H1 (cell line): ENCODE measurements at regions not wholly inside any gene's neighbourhood (a gene's known extent, or its start where the extent isn't known, plus 50 kb on each side); places are given as distances from the start of the nearest gene placed in this dataset.

ENCODE experiments used
- CTCF ChIA-PET: fragments of 300-600 bp; sonication (Branson Sonifier 250); formaldehyde crosslinking; loops from one replicate; lab custom pipeline; 2021; ENCODE audit not compliant: partially characterized antibody; lab: Charles Lee
- POLR2A ChIA-PET: fragments of 300-600 bp; sonication (Branson Sonifier 250); formaldehyde crosslinking; loops from one replicate; lab custom pipeline; 2021; ENCODE audit warnings: inconsistent platforms; ENCODE audit not compliant: partially characterized antibody; lab: Charles Lee
- DNase-seq, 2 experiments: peaks; one replicate each; pipeline versions ENCODE4 v3.0.0 to v3.0.0-alpha.2; 2010 to 2022; ENCODE audit warnings: low spot score in 2 of 2, low read depth in 1 of 2, mixed read lengths in 1 of 2
- FAIRE-seq: peaks from 2 replicates; lab custom pipeline; 2011; peaks lifted over from hg19 to GRCh38; lab: Jason Lieb, UNC
- H2AFZ ChIP-seq: 2 replicates; pipeline ENCODE4 v1.8.1; 2012; ENCODE audit warnings: low read length, inconsistent platforms
- H2AK5ac ChIP-seq: 2 replicates; pipeline ENCODE4 v1.6.1; 2013; ENCODE audit warnings: low read depth, low read length
- H2BK120ac ChIP-seq: replicated peaks from 2 replicates; pipeline ENCODE3; 2013; ENCODE audit warnings: low read depth, low read length, inconsistent platforms
- H2BK12ac ChIP-seq: 2 replicates; pipeline ENCODE4 v1.6.1; 2013; ENCODE audit warnings: low read depth, low read length
- H2BK15ac ChIP-seq: 2 replicates; pipeline ENCODE4 v1.6.1; 2013; ENCODE audit warnings: low read length
- H2BK20ac ChIP-seq: 2 replicates; pipeline ENCODE4 v1.6.1; 2013; ENCODE audit warnings: low read length
- H2BK5ac ChIP-seq: 2 replicates; pipeline ENCODE4 v1.6.1; 2013; ENCODE audit warnings: low read depth, low read length
- H3K14ac ChIP-seq: 2 replicates; pipeline ENCODE4 v1.6.1; 2013; ENCODE audit warnings: inconsistent platforms; ENCODE audit not compliant: insufficient read length
- H3K18ac ChIP-seq: 2 replicates; pipeline ENCODE4 v1.6.1; 2013; ENCODE audit warnings: low read length; ENCODE audit errors: extremely low read depth
- H3K23ac ChIP-seq: 2 replicates; pipeline ENCODE4 v1.6.1; 2013; ENCODE audit warnings: inconsistent platforms; ENCODE audit not compliant: insufficient read length
- H3K23me2 ChIP-seq: 2 replicates; pipeline ENCODE4 v1.6.1; 2013; ENCODE audit warnings: low read depth, low read length
- H3K27ac ChIP-seq: 2 replicates; pipeline ENCODE4 v1.6.1; 2011; ENCODE audit warnings: low read depth, low read length, inconsistent platforms
- H3K27me3 ChIP-seq, 4 experiments: replicated peaks in 1 of 4; 1 replicate in 1 of 4; 2 replicates in 3 of 4; pipeline versions ENCODE4 v1.6.1 to v1.8.1; 2011 to 2013; ENCODE audit warnings: low read length in 3 of 4, mild to moderate bottlenecking in 3 of 4, inconsistent platforms in 2 of 4, mixed read lengths in 2 of 4, moderate library complexity in 1 of 4; ENCODE audit not compliant: control insufficient read depth in 3 of 4, insufficient read depth in 3 of 4; ENCODE audit errors: extremely low read depth in 1 of 4
- H3K36me3 ChIP-seq, 4 experiments: 2 replicates each; pipeline versions ENCODE4 v1.6.1 to v1.8.1; 2011 to 2013; ENCODE audit warnings: mild to moderate bottlenecking in 4 of 4, low read length in 3 of 4, moderate library complexity in 2 of 4, control low read depth in 1 of 4, inconsistent platforms in 1 of 4; ENCODE audit not compliant: insufficient read depth in 4 of 4, control insufficient read depth in 2 of 4
- H3K4ac ChIP-seq: replicated peaks from 2 replicates; pipeline ENCODE3; 2013; ENCODE audit warnings: low read length, low read depth, mixed read lengths, inconsistent platforms; ENCODE audit not compliant: insufficient read length
- H3K4me1 ChIP-seq, 4 experiments: replicated peaks in 1 of 4; 1 replicate in 1 of 4; 2 replicates in 3 of 4; pipeline versions ENCODE4 v1.6.1 to v1.8.1; 2011 to 2013; ENCODE audit warnings: low read length in 3 of 4, inconsistent platforms in 2 of 4, mixed read lengths in 1 of 4; ENCODE audit not compliant: insufficient read depth in 4 of 4, control insufficient read depth in 3 of 4
- H3K4me2 ChIP-seq, 2 experiments: 2 replicates each; pipeline versions ENCODE4 v1.6.1 to v1.8.1; 2011 to 2013; ENCODE audit warnings: low read depth in 2 of 2, low read length in 2 of 2, control low read depth in 1 of 2, inconsistent platforms in 1 of 2, mild to moderate bottlenecking in 1 of 2; ENCODE audit not compliant: insufficient read depth in 1 of 2
- H3K4me3 ChIP-seq, 4 experiments: fragments of 200-600, 300-600 bp in 1 of 4; sonication (generic), shearing (Covaris generic), sonication (Bioruptor Twin) in 1 of 4; 2 replicates each; pipeline versions ENCODE4 v1.5.1 to v1.8.1; 2011 to 2016; ENCODE audit warnings: low read length in 4 of 4, low read depth in 3 of 4, control low read depth in 2 of 4, inconsistent platforms in 2 of 4, mild to moderate bottlenecking in 2 of 4, mixed read lengths in 1 of 4, moderate library complexity in 1 of 4; ENCODE audit not compliant: insufficient read depth in 2 of 4; ENCODE audit errors: extremely low read depth in 1 of 4
- H3K56ac ChIP-seq: replicated peaks from 2 replicates; pipeline ENCODE3; 2013; ENCODE audit warnings: low read depth, mild to moderate bottlenecking, mixed read lengths, low read length, inconsistent platforms; ENCODE audit not compliant: insufficient read length
- H3K79me1 ChIP-seq: 2 replicates; pipeline ENCODE4 v1.6.1; 2013; ENCODE audit warnings: low read depth, low read length, control low read depth
- H3K79me2 ChIP-seq, 2 experiments: 2 replicates each; pipeline versions ENCODE4 v1.6.1 to v1.8.1; 2012 to 2013; ENCODE audit warnings: low read length in 2 of 2, mild to moderate bottlenecking in 2 of 2, inconsistent platforms in 1 of 2; ENCODE audit not compliant: insufficient read depth in 2 of 2, control insufficient read depth in 1 of 2
- H3K9ac ChIP-seq, 4 experiments: replicated peaks in 1 of 4; 1 replicate in 1 of 4; 2 replicates in 3 of 4; pipeline versions ENCODE4 v1.6.1 to v1.8.1; 2011 to 2013; ENCODE audit warnings: low read depth in 3 of 4, low read length in 3 of 4, control low read depth in 2 of 4, mild to moderate bottlenecking in 2 of 4, moderate library complexity in 2 of 4, inconsistent platforms in 1 of 4; ENCODE audit errors: extremely low read depth in 1 of 4
- H3K9me3 ChIP-seq, 2 experiments: 2 replicates each; pipeline versions ENCODE4 v1.6.1 to v1.8.1; 2012 to 2013; ENCODE audit warnings: mild to moderate bottlenecking in 2 of 2, moderate library complexity in 2 of 2, control low read depth in 1 of 2, inconsistent platforms in 1 of 2, low read depth in 1 of 2, low read length in 1 of 2, mixed read lengths in 1 of 2; ENCODE audit not compliant: insufficient read depth in 2 of 2
- H4K20me1 ChIP-seq, 2 experiments: replicated peaks in 1 of 2; 2 replicates each; pipeline versions ENCODE3 to v1.8.1; 2011 to 2013; ENCODE audit warnings: inconsistent platforms in 2 of 2, low read length in 2 of 2, mild to moderate bottlenecking in 1 of 2; ENCODE audit not compliant: insufficient read depth in 2 of 2, control insufficient read depth in 1 of 2
- H4K5ac ChIP-seq: 2 replicates; pipeline ENCODE4 v1.6.1; 2013; ENCODE audit warnings: low read length, low read depth, mixed read lengths, inconsistent platforms; ENCODE audit not compliant: insufficient read length
- H4K8ac ChIP-seq: 2 replicates; pipeline ENCODE4 v1.8.0; 2013; ENCODE audit warnings: mild to moderate bottlenecking, moderate library complexity, low read length, inconsistent platforms; ENCODE audit not compliant: insufficient read depth; ENCODE audit errors: extremely low read depth
- H4K91ac ChIP-seq: replicated peaks from 2 replicates; pipeline ENCODE3; 2013; ENCODE audit warnings: low read length, mixed read lengths, inconsistent platforms; ENCODE audit not compliant: insufficient read length
- BACH1 ChIP-seq: IDR thresholded peaks from 2 replicates; pipeline ENCODE4 v1.6.1; 2012; ENCODE audit warnings: low read length, improper control_type of control experiment
- SP4 ChIP-seq: IDR thresholded peaks from 2 replicates; pipeline ENCODE4 v1.6.1; 2012; ENCODE audit warnings: low read length, inconsistent platforms
- SUZ12 ChIP-seq: fragments of 200-600 bp; sonication (generic); IDR thresholded peaks from 2 replicates; pipeline ENCODE4 v1.6.1; 2012; ENCODE audit warnings: mild to moderate bottlenecking, inconsistent platforms, low read length, moderate library complexity, mixed read lengths
- WGBS, 2 experiments: shearing (Covaris generic) in 1 of 2; methylation state at CpG; one replicate each; pipeline versions ENCODE4 v1.1.6 to v1.1.7; 2013 to 2015; ENCODE audit warnings: low lambda C conversion rate in 2 of 2, mixed read lengths in 2 of 2, inconsistent platforms in 1 of 2, low coverage in 1 of 2, missing lambda C conversion rate in 1 of 2; ENCODE audit not compliant: insufficient replicate concordance in 2 of 2, insufficient coverage in 1 of 2, insufficient read length in 1 of 2; ENCODE audit errors: extremely low coverage in 1 of 2, missing lambda C conversion rate in 1 of 2; 5-methylcytosine and 5-hydroxymethylcytosine counted together

- no peak for FAIRE-seq
- no peak overlapping the region for H3K56ac ChIP-seq
- no peak overlapping the region for H2BK5ac ChIP-seq
- H3K36me3 ChIP-seq: no peaks in the 10 kb centered on the region
- H2BK120ac ChIP-seq: no peak overlapping the region
- no peak overlapping the region for H4K8ac ChIP-seq
- H3K18ac ChIP-seq: no peak overlapping the region
- no peak overlapping the region for H3K4me2 ChIP-seq
- no peak overlapping the region for H2BK12ac ChIP-seq
- no peak overlapping the region for H3K23ac ChIP-seq
- H3K9me3 ChIP-seq: no peaks in the 10 kb centered on the region; a peak in 1 of 4 replicates
- no peak overlapping the region for H2BK15ac ChIP-seq
- no peak overlapping the region for H3K14ac ChIP-seq
- DNase-seq: no peak
- H3K4me3 ChIP-seq: no peak overlapping the region
- H3K79me1 ChIP-seq: no peaks in the 10 kb centered on the region
- H4K20me1 ChIP-seq: no peaks in the 10 kb centered on the region
- ChIA-PET POLR2A (no interaction called here), CTCF (interaction anchor here (0.6 to 1.4 kb wide), 3 partner anchors 49 to 837 kb away, joined by 3 to 4 read pairs (median 3); no protein-coding TSS in a partner anchor)
- H2BK20ac ChIP-seq: no peak overlapping the region
- H3K4ac ChIP-seq: no peak overlapping the region
- no peak for TF ChIP-seq BACH1
- no peak for TF ChIP-seq SP4
- 0 out of 2 replicates have a peak, but pooled peaks have one; percentile 5 for TF ChIP-seq SUZ12
- H3K27me3 ChIP-seq: 0 out of 7 replicates have a peak, but pooled peaks cover 0 to 4% (median 0%) of the 10 kb centered on the region in 4 experiments
- no peak overlapping the region for H2AFZ ChIP-seq
- H3K23me2 ChIP-seq: no peaks in the 10 kb centered on the region
- no peaks in the 10 kb centered on the region for H3K79me2 ChIP-seq
- H2AK5ac ChIP-seq: 0 out of 2 replicates have a peak overlapping the region, but pooled peaks have one; percentile 5
- no peak overlapping the region for H4K91ac ChIP-seq
- H4K5ac ChIP-seq: no peak overlapping the region
- WGBS, 2 experiments: 87% methylated on average over 1 of the region's 1 CpG; no CpG with 5 or more reads in 1 of the 2 experiments
- no peak overlapping the region for H3K27ac ChIP-seq
- H3K9ac ChIP-seq: no peak overlapping the region
- peaks cover 0 to 3% (median 0%) of the 10 kb centered on the region in 4 experiments; a peak in 3 of 7 replicates for H3K4me1 ChIP-seq
These were observed 167.9 kb upstream of the IRF2BP2 start for GRCh38 chr1:234777856-234778220.
